Activated T-helper 17 cell treated with anti-CD3 and anti-CD28 coated beads, Interleukin-2, amount 50 U/mL, for 72 hours (primary cell): ENCODE measurements at regions not wholly inside any gene's neighbourhood (a gene's known extent, or its start where the extent isn't known, plus 50 kb on each side); places are given as distances from the start of the nearest gene placed in this dataset.
"Not testable (repeated sequence)": the region's sequence is repeated elsewhere in the genome, so short reads cannot be mapped to it uniquely, and the experiment has no call there.

ENCODE experiments used
- ATAC-seq: fragments of 150-1000 bp; cut with Tn5 transposase; replicated peaks from 2 replicates; pipeline ENCODE4 v1.10.0; 2021; ENCODE audit warnings: mild to moderate bottlenecking, moderate library complexity
- H3K27ac Mint-ChIP-seq: one replicate; pipeline ENCODE4 v1.8.0; 2022; ENCODE audit warnings: mixed read lengths
- H3K27me3 Mint-ChIP-seq: one replicate; pipeline ENCODE4 v1.8.0; 2022; ENCODE audit warnings: mixed read lengths
- H3K36me3 Mint-ChIP-seq: one replicate; pipeline ENCODE4 v1.8.0; 2022; ENCODE audit warnings: low read depth, mild to moderate bottlenecking, mixed read lengths
- H3K4me1 Mint-ChIP-seq: one replicate; pipeline ENCODE4 v1.8.0; 2022; ENCODE audit warnings: mixed read lengths
- H3K4me3 Mint-ChIP-seq: one replicate; pipeline ENCODE4 v1.8.0; 2022; ENCODE audit warnings: mild to moderate bottlenecking, mixed read lengths
- H3K9me3 Mint-ChIP-seq: one replicate; pipeline ENCODE4 v1.8.0; 2022; ENCODE audit warnings: mixed read lengths

GRCh38 chr5:79879880-79880279 is 111.2 kb downstream of the MTX3 start:
- not testable (repeated sequence) for H3K27me3 Mint-ChIP-seq, ATAC-seq, H3K36me3 Mint-ChIP-seq, H3K4me3 Mint-ChIP-seq, H3K27ac Mint-ChIP-seq, H3K4me1 Mint-ChIP-seq, H3K9me3 Mint-ChIP-seq

DNA sequence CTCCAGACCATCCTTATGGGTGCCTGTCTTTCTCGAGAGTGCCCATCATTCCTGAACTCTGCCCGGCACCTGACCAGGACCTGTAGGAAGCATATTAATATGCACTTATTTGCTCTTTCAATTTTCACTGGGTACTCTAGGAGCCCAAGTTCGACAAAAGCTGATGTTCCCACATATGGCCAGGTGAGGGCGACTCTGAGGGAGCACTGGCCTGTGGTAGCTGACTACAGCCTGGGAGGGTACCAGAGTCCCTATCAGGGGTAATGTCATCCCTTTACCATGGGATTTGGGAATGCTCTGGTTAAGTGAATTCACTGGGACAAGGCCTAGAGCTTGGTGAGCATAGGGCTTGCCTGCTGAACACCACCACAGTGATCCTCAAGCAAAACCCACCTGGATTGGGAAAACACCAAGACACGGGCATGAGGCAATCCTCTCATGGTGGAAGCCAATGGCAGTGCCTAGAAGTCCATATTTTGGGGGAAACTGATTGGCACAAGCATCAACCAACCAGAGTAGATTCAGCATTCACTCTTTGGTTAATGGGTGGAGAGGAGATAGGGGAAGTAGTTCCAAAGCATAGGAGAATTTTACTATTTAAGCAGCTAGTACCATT is 112.2 kb downstream of the MTX3 start:
- Mint-ChIP-seq H3K27me3 (no peaks in the 10 kb centered on the region), H3K27ac (no peak overlapping the region), H3K36me3 (no peaks in the 10 kb centered on the region), H3K4me1 (no peaks in the 10 kb centered on the region), H3K4me3 (no peak overlapping the region), H3K9me3 (no peaks in the 10 kb centered on the region)
- peak; percentile 60 for ATAC-seq

DNA sequence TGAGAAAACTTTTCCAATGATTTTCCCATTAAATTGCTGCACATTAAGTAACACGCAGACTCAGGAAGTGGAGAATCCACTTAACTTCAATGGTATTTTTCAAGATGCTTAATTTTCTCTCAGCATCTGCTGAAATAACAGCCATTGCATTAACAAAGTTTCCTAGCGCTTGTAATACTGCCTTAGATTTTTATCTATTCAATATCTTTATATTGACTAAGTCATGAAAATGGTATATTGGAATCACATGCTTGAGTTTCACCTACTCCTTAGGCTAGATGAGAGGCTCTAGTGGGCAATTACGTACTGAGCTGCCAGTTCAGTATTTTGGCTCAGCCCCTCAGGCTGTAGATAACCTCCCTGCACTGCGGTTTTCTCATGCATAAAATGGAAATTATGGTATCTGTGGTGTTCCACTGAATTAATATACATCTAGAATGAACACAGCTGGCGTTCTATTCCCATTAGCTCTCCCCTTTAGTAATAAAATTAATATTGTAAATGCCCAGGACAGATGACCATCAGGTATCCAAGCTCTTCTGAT is 112.9 kb downstream of the MTX3 start:
- Mint-ChIP-seq H3K27me3 (no peaks in the 10 kb centered on the region), H3K4me1 (no peaks in the 10 kb centered on the region), H3K4me3 (no peak overlapping the region), H3K36me3 (no peaks in the 10 kb centered on the region), H3K9me3 (no peaks in the 10 kb centered on the region), H3K27ac (no peak overlapping the region)
- no peak for ATAC-seq

- no peak for ATAC-seq
- H3K4me1 Mint-ChIP-seq = no peaks in the 10 kb centered on the region
- H3K36me3 Mint-ChIP-seq = no peaks in the 10 kb centered on the region
- H3K27ac Mint-ChIP-seq = no peak overlapping the region
- no peaks in the 10 kb centered on the region for H3K27me3 Mint-ChIP-seq
- no peaks in the 10 kb centered on the region for H3K9me3 Mint-ChIP-seq
- no peak overlapping the region for H3K4me3 Mint-ChIP-seq
Measured at GRCh38 chr5:79876456-79876855, 114.6 kb downstream of the MTX3 start.

DNA sequence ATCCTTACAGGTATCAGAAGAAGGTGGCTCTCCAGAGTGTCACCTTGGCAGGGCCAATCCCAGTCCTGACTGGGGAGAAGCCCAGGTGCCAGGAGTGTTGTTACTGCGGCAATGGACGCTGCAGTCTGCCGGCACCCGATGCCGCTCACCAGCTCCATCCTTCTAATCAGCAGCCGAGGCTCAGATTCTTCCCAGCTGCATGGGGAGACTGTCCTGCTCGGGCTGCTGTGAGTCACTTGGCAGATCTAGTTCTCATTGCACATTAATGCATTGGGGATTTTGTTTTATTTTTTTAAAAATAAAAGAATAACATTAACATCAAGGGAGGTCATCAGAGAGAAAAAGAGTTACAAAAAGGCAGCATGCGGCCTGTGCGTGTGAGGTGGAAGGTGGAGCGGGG is 115.8 kb downstream of the MTX3 start:
- Mint-ChIP-seq H3K27ac (no peak overlapping the region), H3K27me3 (peaks cover 5% of the 10 kb centered on the region), H3K36me3 (no peaks in the 10 kb centered on the region), H3K4me1 (no peaks in the 10 kb centered on the region), H3K9me3 (no peaks in the 10 kb centered on the region), H3K4me3 (no peak overlapping the region)
- ATAC-seq = no peak

DNA sequence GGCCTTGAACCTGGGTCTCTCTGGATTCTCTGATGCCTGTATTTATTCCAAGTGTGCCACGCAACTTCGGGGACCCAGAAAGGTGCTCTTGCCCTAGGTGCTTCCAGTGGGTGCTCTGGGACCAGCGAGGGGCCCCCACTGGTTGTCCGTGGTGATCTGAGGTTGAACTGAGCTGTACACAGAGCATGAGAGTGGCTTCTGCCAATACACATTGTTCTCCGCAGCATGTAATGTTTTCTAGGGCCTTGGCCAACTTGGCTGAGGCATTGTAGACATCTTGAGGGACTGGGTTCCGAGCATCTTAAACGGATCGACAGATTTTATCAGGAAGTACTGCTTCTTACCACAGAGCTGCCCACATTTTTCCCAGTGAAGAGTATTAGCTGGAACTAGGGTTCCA is 117.9 kb downstream of the MTX3 start:
- no peaks in the 10 kb centered on the region for H3K4me1 Mint-ChIP-seq
- no peaks in the 10 kb centered on the region for H3K36me3 Mint-ChIP-seq
- H3K9me3 Mint-ChIP-seq = no peaks in the 10 kb centered on the region
- H3K4me3 Mint-ChIP-seq = no peak overlapping the region
- H3K27ac Mint-ChIP-seq = no peak overlapping the region
- no peak for ATAC-seq
- H3K27me3 Mint-ChIP-seq = peaks cover 12% of the 10 kb centered on the region

- Mint-ChIP-seq H3K4me3 (no peak overlapping the region), H3K4me1 (no peaks in the 10 kb centered on the region), H3K27ac (no peak overlapping the region), H3K27me3 (peaks cover 13% of the 10 kb centered on the region), H3K9me3 (no peaks in the 10 kb centered on the region), H3K36me3 (no peaks in the 10 kb centered on the region)
- no peak for ATAC-seq
Measured at GRCh38 chr5:79872291-79872690, 118.8 kb downstream of the MTX3 start.

DNA sequence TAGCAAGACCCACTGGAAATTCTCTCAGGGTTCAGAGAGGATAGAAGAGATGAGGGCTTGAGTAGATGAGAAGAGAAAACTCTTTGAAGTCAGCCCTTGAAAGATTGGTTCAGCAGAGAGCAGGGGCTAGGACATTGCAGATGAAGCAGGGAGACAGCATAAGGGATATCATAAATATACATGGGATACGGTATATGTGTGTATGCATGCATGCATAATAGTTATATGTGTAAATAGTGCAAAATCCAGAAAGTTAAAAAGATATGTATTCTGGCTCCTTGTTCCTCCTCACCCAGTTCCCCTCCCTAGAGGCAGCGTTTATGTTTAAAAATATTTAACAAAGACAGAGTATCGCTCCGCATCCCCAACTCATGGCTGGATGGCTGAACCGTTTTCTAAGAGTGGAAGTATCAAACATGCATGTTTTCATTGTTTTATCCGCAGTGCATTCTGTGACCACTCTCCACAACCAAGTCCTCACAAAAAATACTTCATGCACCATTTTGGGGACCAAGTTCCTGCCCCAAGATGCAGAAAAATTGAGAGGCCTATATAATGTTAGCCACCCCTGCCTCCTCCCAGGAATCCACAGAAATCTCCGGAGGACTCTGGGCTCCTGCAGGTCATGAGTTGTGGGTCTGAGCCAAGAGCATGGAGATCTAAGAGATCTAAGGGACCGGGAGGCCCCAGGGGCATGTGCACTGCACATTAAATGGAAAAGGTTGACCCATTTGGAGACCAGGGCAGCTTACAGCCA is 119.5 kb downstream of the MTX3 start:
- ATAC-seq = no peak
- Mint-ChIP-seq H3K4me1 (no peaks in the 10 kb centered on the region), H3K4me3 (no peak overlapping the region), H3K27me3 (peaks cover 21% of the 10 kb centered on the region), H3K9me3 (no peaks in the 10 kb centered on the region), H3K36me3 (no peaks in the 10 kb centered on the region), H3K27ac (no peak overlapping the region)

DNA sequence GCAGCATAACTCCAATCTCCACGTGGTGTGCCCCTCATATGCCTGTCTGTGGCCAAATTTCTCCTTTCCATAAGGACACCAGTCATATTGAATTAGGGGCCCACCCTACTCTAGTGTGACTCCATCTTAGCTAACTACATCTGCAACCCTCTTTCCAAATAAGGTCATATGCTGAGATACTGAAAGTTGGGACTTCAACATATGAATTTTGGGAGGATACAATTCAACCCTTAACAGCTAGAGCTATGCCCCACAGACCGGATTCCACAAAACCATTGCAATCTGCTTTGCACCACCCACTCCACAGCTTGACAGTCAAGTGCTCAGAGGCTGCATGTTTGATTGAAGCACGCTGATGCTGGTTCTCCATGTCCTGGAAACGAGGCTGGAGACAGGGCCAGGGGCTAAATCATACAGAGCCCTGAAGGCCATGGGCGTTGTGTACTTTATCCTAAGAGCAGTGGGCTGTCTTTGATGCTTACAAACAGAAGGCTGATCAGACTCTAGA is 122.8 kb downstream of the MTX3 start:
- Mint-ChIP-seq H3K4me1 (no peaks in the 10 kb centered on the region), H3K27me3 (peaks cover 21% of the 10 kb centered on the region), H3K27ac (no peak overlapping the region), H3K36me3 (no peaks in the 10 kb centered on the region), H3K4me3 (no peak overlapping the region), H3K9me3 (no peaks in the 10 kb centered on the region)
- no peak for ATAC-seq

DNA sequence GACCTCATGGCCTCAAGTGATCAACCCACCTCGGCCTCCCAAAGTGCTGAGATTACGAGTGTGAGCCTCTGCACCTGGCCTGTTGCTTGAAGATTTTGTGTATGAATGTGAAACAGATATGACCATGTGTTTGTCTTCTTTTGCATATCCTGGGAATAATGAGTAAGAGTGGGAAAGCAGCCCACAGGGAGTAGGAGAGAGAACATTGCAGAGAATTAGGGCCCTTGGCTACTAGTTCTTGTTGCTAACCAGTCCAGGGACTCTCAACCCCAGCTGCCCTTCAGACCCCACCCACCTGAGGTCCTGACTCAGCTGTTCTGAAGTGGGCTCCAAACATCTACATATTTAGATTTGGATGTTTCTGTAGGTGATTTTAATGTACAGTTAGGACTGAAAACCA is 125.5 kb downstream of the MTX3 start:
- no peaks in the 10 kb centered on the region for H3K9me3 Mint-ChIP-seq
- H3K27ac Mint-ChIP-seq = no peak overlapping the region
- H3K4me1 Mint-ChIP-seq = no peaks in the 10 kb centered on the region
- no peak for ATAC-seq
- no peak overlapping the region for H3K4me3 Mint-ChIP-seq
- no peaks in the 10 kb centered on the region for H3K36me3 Mint-ChIP-seq
- peaks cover 18% of the 10 kb centered on the region for H3K27me3 Mint-ChIP-seq

- H3K4me3 Mint-ChIP-seq = no peak overlapping the region
- ATAC-seq = no peak
- no peaks in the 10 kb centered on the region for H3K9me3 Mint-ChIP-seq
- H3K27me3 Mint-ChIP-seq = peaks cover 9% of the 10 kb centered on the region
- no peak overlapping the region for H3K27ac Mint-ChIP-seq
- no peaks in the 10 kb centered on the region for H3K36me3 Mint-ChIP-seq
- no peaks in the 10 kb centered on the region for H3K4me1 Mint-ChIP-seq
Measured at GRCh38 chr5:79864364-79864763, 126.7 kb downstream of the MTX3 start.

DNA sequence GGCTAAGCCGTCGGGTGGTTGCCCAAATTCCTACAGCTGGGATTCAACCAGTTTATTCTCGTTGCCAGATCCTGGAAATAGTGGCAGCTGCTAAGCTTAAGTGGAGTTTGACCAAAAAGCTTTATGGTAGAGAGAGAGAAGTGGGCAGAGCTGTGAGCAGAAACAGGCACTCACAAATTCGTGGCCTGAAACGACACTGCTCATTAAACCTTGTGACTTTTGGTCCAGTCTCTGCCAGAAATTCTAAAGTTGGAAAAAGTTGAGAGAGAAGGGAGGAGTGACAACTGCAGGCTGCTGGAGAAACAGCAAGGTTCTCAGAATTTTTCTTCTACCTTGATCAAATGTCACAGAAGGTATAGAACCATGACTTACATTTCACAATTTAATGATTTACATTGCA is 131.5 kb downstream of the MTX3 start:
- H3K36me3 Mint-ChIP-seq = no peaks in the 10 kb centered on the region
- no peaks in the 10 kb centered on the region for H3K4me1 Mint-ChIP-seq
- H3K27ac Mint-ChIP-seq = no peak overlapping the region
- no peak overlapping the region for H3K4me3 Mint-ChIP-seq
- H3K9me3 Mint-ChIP-seq = no peaks in the 10 kb centered on the region
- no peaks in the 10 kb centered on the region for H3K27me3 Mint-ChIP-seq
- ATAC-seq = no peak

- no peaks in the 10 kb centered on the region for H3K4me1 Mint-ChIP-seq
- H3K4me3 Mint-ChIP-seq = no peak overlapping the region
- ATAC-seq = no peak
- no peaks in the 10 kb centered on the region for H3K9me3 Mint-ChIP-seq
- H3K27ac Mint-ChIP-seq = no peak overlapping the region
- no peaks in the 10 kb centered on the region for H3K36me3 Mint-ChIP-seq
- H3K27me3 Mint-ChIP-seq = peaks cover 2% of the 10 kb centered on the region
Measured at GRCh38 chr5:79858410-79858723, 132.7 kb downstream of the MTX3 start.

DNA sequence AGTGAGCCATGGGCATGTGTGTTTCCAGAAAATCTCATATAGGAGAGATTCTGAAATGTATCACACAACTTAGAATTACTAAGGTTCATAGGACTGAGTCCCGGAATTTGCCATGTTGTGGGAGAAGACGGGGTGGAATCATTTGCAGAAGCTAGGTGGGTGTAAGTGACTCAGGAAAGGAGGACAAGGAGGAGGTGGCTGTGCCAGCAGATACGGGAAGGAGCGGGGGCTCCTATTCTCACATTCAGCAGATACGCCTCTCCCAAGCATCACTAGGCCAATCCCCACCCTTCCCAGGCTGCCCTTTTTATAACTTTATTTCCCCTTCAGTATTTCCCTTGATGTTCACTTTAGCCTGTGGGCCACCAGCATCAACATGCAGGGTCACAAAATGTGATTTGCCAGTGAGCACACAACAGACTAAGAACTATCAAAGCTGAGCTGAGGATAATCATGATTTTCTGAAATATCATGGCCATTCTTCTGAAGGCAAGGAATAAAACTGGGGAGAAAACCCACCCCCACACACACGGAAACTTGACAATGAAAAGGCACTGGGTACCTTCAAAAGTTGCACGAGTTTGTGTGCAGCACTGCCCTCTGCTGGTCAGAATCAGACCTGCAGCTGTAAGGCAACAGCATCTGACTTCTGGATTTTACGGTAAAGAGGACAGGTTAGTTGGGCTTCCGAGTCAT is 133.2 kb downstream of the MTX3 start:
- Mint-ChIP-seq H3K27ac (no peak overlapping the region), H3K4me3 (no peak overlapping the region), H3K27me3 (peaks cover 3% of the 10 kb centered on the region), H3K9me3 (no peaks in the 10 kb centered on the region), H3K36me3 (no peaks in the 10 kb centered on the region), H3K4me1 (no peaks in the 10 kb centered on the region)
- peak; percentile 43 for ATAC-seq
